Brain microvascular endothelial cell (primary cell): ENCODE measurements at regions not wholly inside any gene's neighbourhood (a gene's known extent, or its start where the extent isn't known, plus 50 kb on each side); places are given as distances from the start of the nearest gene placed in this dataset.

Experiments used
- DNase-seq: peaks from one replicate; pipeline ENCODE4 v3.0.0-alpha.2; 2020
- H3K27ac ChIP-seq: fragments of 250-450 bp; sonication (Bioruptor Pico); 2 replicates; pipeline ENCODE4 v1.5.1; 2020; ENCODE audit warnings: mild to moderate bottlenecking, moderate library complexity
- H3K27me3 ChIP-seq: fragments of 250-450 bp; sonication (Bioruptor Pico); replicated peaks from 2 replicates; pipeline ENCODE4 v1.5.1; 2020; ENCODE audit warnings: mild to moderate bottlenecking
- H3K36me3 ChIP-seq: fragments of 250-450 bp; sonication (Bioruptor Pico); replicated peaks from 2 replicates; pipeline ENCODE4 v1.5.1; 2020; ENCODE audit warnings: mild to moderate bottlenecking
- H3K4me3 ChIP-seq: 2 replicates; pipeline ENCODE4 v1.5.1; 2011; ENCODE audit warnings: low read depth, mild to moderate bottlenecking, control low read depth, low read length, moderate library complexity
- in situ Hi-C: cut with HindIII; loops from 2 replicates; pipeline ENCODE4 v1.10.0; 2017; ENCODE audit warnings: low sequenced_read_pairs, low pct_ligation_motif_present
- TF ChIP-seq, protein P1 (sequence below): IDR thresholded peaks from 2 replicates; pipeline ENCODE4 v1.5.1; 2011; ENCODE audit warnings: low read depth, mild to moderate bottlenecking, moderate library complexity, low read length, control low read depth, inconsistent platforms; ENCODE audit errors: missing control alignments

GRCh38 chr2:193518041-193518817, 1323.5 kb upstream of the TMEFF2 start:
- H3K27ac ChIP-seq, result peak overlapping the region; percentile 42
- in situ Hi-C loops, result no loop called here
- TF ChIP-seq, protein P1, sequence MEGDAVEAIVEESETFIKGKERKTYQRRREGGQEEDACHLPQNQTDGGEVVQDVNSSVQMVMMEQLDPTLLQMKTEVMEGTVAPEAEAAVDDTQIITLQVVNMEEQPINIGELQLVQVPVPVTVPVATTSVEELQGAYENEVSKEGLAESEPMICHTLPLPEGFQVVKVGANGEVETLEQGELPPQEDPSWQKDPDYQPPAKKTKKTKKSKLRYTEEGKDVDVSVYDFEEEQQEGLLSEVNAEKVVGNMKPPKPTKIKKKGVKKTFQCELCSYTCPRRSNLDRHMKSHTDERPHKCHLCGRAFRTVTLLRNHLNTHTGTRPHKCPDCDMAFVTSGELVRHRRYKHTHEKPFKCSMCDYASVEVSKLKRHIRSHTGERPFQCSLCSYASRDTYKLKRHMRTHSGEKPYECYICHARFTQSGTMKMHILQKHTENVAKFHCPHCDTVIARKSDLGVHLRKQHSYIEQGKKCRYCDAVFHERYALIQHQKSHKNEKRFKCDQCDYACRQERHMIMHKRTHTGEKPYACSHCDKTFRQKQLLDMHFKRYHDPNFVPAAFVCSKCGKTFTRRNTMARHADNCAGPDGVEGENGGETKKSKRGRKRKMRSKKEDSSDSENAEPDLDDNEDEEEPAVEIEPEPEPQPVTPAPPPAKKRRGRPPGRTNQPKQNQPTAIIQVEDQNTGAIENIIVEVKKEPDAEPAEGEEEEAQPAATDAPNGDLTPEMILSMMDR, result no peak

DNA sequence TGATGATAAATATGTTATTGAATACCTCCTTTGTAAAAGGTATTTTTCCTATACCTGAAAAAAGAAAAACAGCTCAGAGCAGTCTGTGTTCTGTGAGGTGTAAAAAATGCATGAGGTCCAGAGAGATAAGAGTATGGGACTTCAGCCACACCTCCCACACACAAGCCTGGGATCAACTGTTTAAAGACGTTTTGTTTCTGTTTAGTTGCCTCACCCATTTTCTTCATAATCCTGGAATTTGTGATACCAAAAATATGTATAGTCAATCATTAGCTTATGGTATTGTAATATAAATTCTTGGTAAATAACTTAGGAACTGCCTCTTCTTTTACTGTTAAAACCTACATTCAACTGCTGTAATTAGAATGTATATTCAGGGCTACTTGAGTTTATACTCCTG, 1322.9 kb upstream of the TMEFF2 start:
- Histone ChIP-seq H3K36me3 (no peaks in the 10 kb centered on the region), H3K27me3 (no peaks in the 10 kb centered on the region), H3K27ac (peak overlapping the region; percentile 42), H3K4me3 (no peak overlapping the region)
- DNase-seq, result no peak
- TF ChIP-seq, protein P1, result no peak
- in situ Hi-C loops, result no loop called here

More at GRCh38 chr2:193518041-193518817, 1323.5 kb upstream of the TMEFF2 start:
- no peaks in the 10 kb centered on the region for H3K36me3 ChIP-seq
- no peaks in the 10 kb centered on the region for H3K27me3 ChIP-seq
- DNase-seq, result peak; percentile 12
- H3K4me3 ChIP-seq, result no peak overlapping the region

DNA sequence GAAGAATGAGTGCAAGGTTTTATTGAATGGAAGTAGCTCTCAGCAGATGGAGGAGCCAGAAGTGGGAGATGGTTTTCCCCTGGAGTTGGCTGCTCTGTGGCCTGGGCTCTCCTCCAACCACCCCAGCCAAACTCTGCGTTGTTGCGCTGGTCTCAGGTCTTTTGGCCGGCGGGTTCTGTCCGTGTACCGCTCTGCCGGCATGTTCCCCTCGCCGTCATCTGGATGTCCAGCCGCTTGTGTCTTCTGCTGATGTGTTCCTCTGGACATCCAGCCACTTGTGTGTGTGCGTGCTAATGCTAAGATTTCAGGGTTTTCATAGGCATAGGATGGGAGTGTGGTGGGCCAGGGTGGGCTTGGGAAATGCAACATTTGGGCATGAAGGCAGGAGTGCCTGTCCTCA, 1311.3 kb upstream of the TMEFF2 start:
- Histone ChIP-seq H3K27me3 (no peaks in the 10 kb centered on the region), H3K27ac (no peak overlapping the region), H3K36me3 (no peaks in the 10 kb centered on the region), H3K4me3 (no peak overlapping the region)
- in situ Hi-C loops, result no loop called here
- TF ChIP-seq, protein P1, result no peak
- no peak for DNase-seq

GRCh38 chr2:193505620-193506019, 1310.9 kb upstream of the TMEFF2 start:
- in situ Hi-C loops, result no loop called here

DNA sequence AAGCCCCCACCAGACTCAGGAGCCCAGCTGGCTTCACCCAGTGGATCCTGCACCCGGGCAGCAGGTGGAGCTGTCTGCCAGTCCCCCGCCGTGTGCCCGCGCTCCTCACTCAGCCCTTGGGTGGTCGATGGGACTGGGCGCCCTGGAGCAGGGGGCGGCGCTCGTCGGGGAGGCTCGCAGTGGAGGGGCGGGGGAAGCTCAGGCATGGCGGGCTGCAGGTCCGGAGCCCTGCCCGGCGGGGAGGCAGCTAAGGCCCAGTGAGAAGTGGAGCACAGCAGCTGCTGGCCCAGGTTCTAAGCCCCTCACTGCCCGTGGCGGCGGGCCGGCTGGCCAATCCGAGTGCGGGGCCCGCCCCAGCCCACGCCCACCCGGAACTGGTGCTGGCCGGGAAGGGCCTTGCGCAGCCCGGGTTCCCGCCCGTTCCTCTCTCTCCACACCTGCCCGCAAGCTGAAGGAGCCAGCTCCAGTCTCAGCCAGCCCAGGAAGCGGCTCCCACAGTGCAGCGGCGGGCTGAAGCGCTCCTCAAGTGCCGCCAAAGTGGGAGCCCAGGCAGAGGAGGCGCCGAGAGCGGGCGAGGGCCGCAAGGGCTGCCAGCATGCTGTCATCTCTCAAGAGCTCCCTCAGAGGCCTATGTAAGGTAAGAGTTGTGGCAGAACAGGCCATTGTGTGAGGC, 1307.8 kb upstream of the TMEFF2 start:
- no peak overlapping the region for H3K4me3 ChIP-seq
- no peaks in the 10 kb centered on the region for H3K27me3 ChIP-seq
- TF ChIP-seq, protein P1, result no peak
- no peaks in the 10 kb centered on the region for H3K36me3 ChIP-seq
- in situ Hi-C loops, result no loop called here
- no peak overlapping the region for H3K27ac ChIP-seq
- DNase-seq, result no peak

More at GRCh38 chr2:193505620-193506019, 1310.9 kb upstream of the TMEFF2 start:
- TF ChIP-seq, protein P1, result no peak
- Histone ChIP-seq H3K4me3 (no peak overlapping the region), H3K36me3 (no peaks in the 10 kb centered on the region), H3K27ac (no peak overlapping the region), H3K27me3 (no peaks in the 10 kb centered on the region)
- DNase-seq, result no peak
